HEK293 (cell line): ENCODE measurements at regions not wholly inside any gene's neighbourhood (a gene's known extent, or its start where the extent isn't known, plus 50 kb on each side); places are given as distances from the start of the nearest gene placed in this dataset.

Source experiments
- CTCF ChIA-PET: fragments of 350-600 bp; formaldehyde crosslinking; extraction: SDS; loops from one replicate; lab custom pipeline; 2021; ENCODE audit warnings: antibody characterized with exemption; lab: Yijun Ruan, JAX
- POLR2A ChIA-PET: fragments of 300-600 bp; formaldehyde crosslinking; extraction: SDS; loops from one replicate; lab custom pipeline; 2020; ENCODE audit warnings: antibody characterized with exemption, inconsistent platforms; lab: Yijun Ruan, JAX
- H3K27ac ChIP-seq: fragments of 200-500 bp; sonication (Bioruptor generic); 2 replicates; pipeline ENCODE4 v1.5.1; 2014; ENCODE audit warnings: low read depth, low read length, control low read depth, inconsistent platforms; ENCODE audit errors: extremely low read depth
- H3K36me3 ChIP-seq, 2 experiments: fragments of 200-500 bp in 1 of 2; sonication (Bioruptor generic) in 1 of 2; 1 replicate in 1 of 2; 2 replicates in 1 of 2; pipeline ENCODE4 v1.5.1; 2014 to 2017; ENCODE audit warnings: inconsistent platforms in 2 of 2, low read length in 2 of 2; ENCODE audit not compliant: control insufficient read depth in 2 of 2, insufficient read depth in 1 of 2
- H3K4me1 ChIP-seq: fragments of 200-500 bp; sonication (Bioruptor generic); 2 replicates; pipeline ENCODE4 v1.5.1; 2014; ENCODE audit warnings: mild to moderate bottlenecking, low read length, inconsistent platforms; ENCODE audit not compliant: control insufficient read depth, insufficient read depth
- H3K4me3 ChIP-seq: 2 replicates; pipeline ENCODE4 v1.5.1; 2011; ENCODE audit warnings: low read depth, mild to moderate bottlenecking, control low read depth, low read length, moderate library complexity
- H3K9me3 ChIP-seq: fragments of 200-500 bp; sonication (Bioruptor generic); 2 replicates; pipeline ENCODE4 v1.5.1; 2014; ENCODE audit warnings: low read depth, low read length, inconsistent platforms; ENCODE audit not compliant: control insufficient read depth, insufficient read depth
- ELK4 ChIP-seq: IDR thresholded peaks from 2 replicates; pipeline ENCODE4 v1.6.1; 2011; ENCODE audit warnings: mild to moderate bottlenecking, low read depth, low read length, borderline replicate concordance
- GFI1B ChIP-seq: fragments of 450-650 bp; formaldehyde crosslinking; IDR thresholded peaks from 2 replicates; pipeline ENCODE4 v1.5.1; 2016; ENCODE audit warnings: missing biosample characterization, missing genetic modification characterization
- GLIS1 ChIP-seq: fragments of 450-650 bp; formaldehyde crosslinking; IDR thresholded peaks from 2 replicates; pipeline ENCODE4 v1.5.1; 2016; ENCODE audit warnings: missing biosample characterization, missing genetic modification characterization
- KLF7 ChIP-seq: fragments of 450-650 bp; formaldehyde crosslinking; IDR thresholded peaks from 2 replicates; pipeline ENCODE4 v1.5.1; 2016; ENCODE audit warnings: missing biosample characterization, missing genetic modification characterization, borderline replicate concordance
- KLF8 ChIP-seq: fragments of 450-650 bp; formaldehyde crosslinking; IDR thresholded peaks from 2 replicates; pipeline ENCODE4 v1.5.1; 2016; ENCODE audit warnings: missing biosample characterization, missing genetic modification characterization
- SCRT2 ChIP-seq: fragments of 450-650 bp; formaldehyde crosslinking; IDR thresholded peaks from 2 replicates; pipeline ENCODE4 v1.5.1; 2016; ENCODE audit warnings: missing biosample characterization, missing genetic modification characterization
- ZNF138 ChIP-seq: fragments of 450-650 bp; formaldehyde crosslinking; IDR thresholded peaks from 2 replicates; pipeline ENCODE4 v1.5.1; 2016; ENCODE audit warnings: missing biosample characterization, missing genetic modification characterization, borderline replicate concordance
- ZNF223 ChIP-seq: fragments of 450-650 bp; formaldehyde crosslinking; IDR thresholded peaks from 2 replicates; pipeline ENCODE4 v1.5.1; 2016; ENCODE audit warnings: missing biosample characterization, missing genetic modification characterization
- ZNF248 ChIP-seq: fragments of 450-650 bp; formaldehyde crosslinking; IDR thresholded peaks from 2 replicates; pipeline ENCODE4 v1.5.1; 2017; ENCODE audit warnings: missing biosample characterization, missing genetic modification characterization
- ZNF398 ChIP-seq: fragments of 450-650 bp; formaldehyde crosslinking; IDR thresholded peaks from 2 replicates; pipeline ENCODE4 v1.5.1; 2017; ENCODE audit warnings: missing biosample characterization, missing genetic modification characterization
- ZNF514 ChIP-seq: fragments of 450-650 bp; formaldehyde crosslinking; IDR thresholded peaks from 2 replicates; pipeline ENCODE4 v1.5.1; 2016; ENCODE audit warnings: missing biosample characterization, missing genetic modification characterization
- ZNF529 ChIP-seq: fragments of 450-650 bp; formaldehyde crosslinking; IDR thresholded peaks from 2 replicates; pipeline ENCODE4 v1.5.1; 2017; ENCODE audit warnings: missing genetic modification characterization, missing biosample characterization; ENCODE audit not compliant: insufficient replicate concordance
- ZNF544 ChIP-seq: fragments of 450-650 bp; formaldehyde crosslinking; IDR thresholded peaks from 2 replicates; pipeline ENCODE4 v1.5.0; 2017; ENCODE audit warnings: missing biosample characterization, missing genetic modification characterization
- ZNF561 ChIP-seq: fragments of 450-650 bp; IDR thresholded peaks from 2 replicates; pipeline ENCODE4 v1.5.1; 2018; ENCODE audit warnings: missing biosample characterization, missing genetic modification characterization, borderline replicate concordance
- ZNF626 ChIP-seq: fragments of 450-650 bp; sonication (Bioruptor Pico); formaldehyde crosslinking; IDR thresholded peaks from 2 replicates; pipeline ENCODE4 v1.5.1; 2018; ENCODE audit warnings: missing biosample characterization, missing genetic modification characterization, inconsistent platforms
- ZNF645 ChIP-seq: fragments of 450-650 bp; formaldehyde crosslinking; IDR thresholded peaks from 2 replicates; pipeline ENCODE4; 2016; ENCODE audit warnings: missing biosample characterization, missing genetic modification characterization
- ZNF664 ChIP-seq: fragments of 450-650 bp; formaldehyde crosslinking; IDR thresholded peaks from 2 replicates; pipeline ENCODE4 v1.5.1; 2016; ENCODE audit warnings: missing biosample characterization, missing genetic modification characterization
- ZNF701 ChIP-seq: fragments of 450-650 bp; formaldehyde crosslinking; IDR thresholded peaks from 2 replicates; pipeline ENCODE4 v1.5.1; 2016; ENCODE audit warnings: missing biosample characterization, missing genetic modification characterization
- ZNF704 ChIP-seq: fragments of 450-650 bp; formaldehyde crosslinking; IDR thresholded peaks from 2 replicates; pipeline ENCODE4 v1.5.1; 2016; ENCODE audit warnings: missing biosample characterization, missing genetic modification characterization
- ZNF707 ChIP-seq: fragments of 450-650 bp; formaldehyde crosslinking; IDR thresholded peaks from 2 replicates; pipeline ENCODE4 v1.5.1; 2016; ENCODE audit warnings: missing biosample characterization, missing genetic modification characterization
- ZNF830 ChIP-seq: fragments of 450-650 bp; IDR thresholded peaks from 2 replicates; pipeline ENCODE4 v1.5.0; 2018; ENCODE audit warnings: missing biosample characterization, missing genetic modification characterization, low read depth, mild to moderate bottlenecking, moderate library complexity
- ZSCAN4 ChIP-seq: fragments of 450-650 bp; formaldehyde crosslinking; IDR thresholded peaks from 2 replicates; pipeline ENCODE4 v1.5.1; 2017; ENCODE audit warnings: missing biosample characterization, missing genetic modification characterization

GRCh38 chr11:42543844-42544419 lies 767.9 kb upstream of the API5 start (continued):
- TF ChIP-seq ZNF398 (tag by site-specific recombination) = no peak
- TF ChIP-seq ZNF701 (tag by site-specific recombination) = no peak
- TF ChIP-seq ZSCAN4 (tag by site-specific recombination) = no peak
- TF ChIP-seq KLF8 = no peak
- no peak for TF ChIP-seq ZNF138 (tag by site-specific recombination)
- no peak for TF ChIP-seq ZNF707 (tag by site-specific recombination)
- TF ChIP-seq, all 188 proteins: peak for 0

GRCh38 chr11:42544726-42545125 lies 767.1 kb upstream of the API5 start:
- no peak overlapping the region for H3K27ac ChIP-seq
- H3K4me1 ChIP-seq = no peaks in the 10 kb centered on the region
- TF ChIP-seq ZNF248 (tag by site-specific recombination) (no peak), ZNF529 (tag by site-specific recombination) (no peak), SCRT2 (tag by site-specific recombination) (no peak), ZNF704 (tag by site-specific recombination) (no peak), ZNF223 (tag by site-specific recombination) (no peak), ELK4 (no peak), ZNF561 (no peak), ZNF514 (tag by site-specific recombination) (no peak), GFI1B (tag by site-specific recombination) (no peak), KLF7 (no peak), ZNF544 (tag by site-specific recombination) (no peak), GLIS1 (tag by site-specific recombination) (no peak), ZNF664 (tag by site-specific recombination) (no peak), ZNF626 (tag by site-specific recombination) (no peak), ZNF645 (no peak), ZNF830 (tag by site-specific recombination) (no peak)
- no peak overlapping the region for H3K4me3 ChIP-seq
- no peaks in the 10 kb centered on the region for H3K9me3 ChIP-seq
- H3K36me3 ChIP-seq = no peaks in the 10 kb centered on the region
- ChIA-PET CTCF (no interaction called here), POLR2A (no interaction called here)
